SU-DHL-6 (cell line): ENCODE measurements at regions not wholly inside any gene's neighbourhood (a gene's known extent, or its start where the extent isn't known, plus 50 kb on each side); places are given as distances from the start of the nearest gene placed in this dataset.
"Not testable (repeated sequence)": the region's sequence is repeated elsewhere in the genome, so short reads cannot be mapped to it uniquely, and the experiment has no call there.

Experiments used
- EZH2phosphoT487 ChIP-seq: fragments of 200-600 bp; sonication (generic), shearing (Covaris generic); conservative IDR thresholded peaks from 2 replicates; pipeline ENCODE4 v1.6.1; 2018; ENCODE audit warnings: mild to moderate bottlenecking, antibody characterized with exemption, low read length, moderate library complexity, mixed read lengths
- TF ChIP-seq, protein P1 (sequence below): fragments of 200-600 bp; sonication (generic); IDR thresholded peaks from one replicate; pipeline ENCODE4 v1.5.1; 2017; ENCODE audit warnings: antibody characterized with exemption, mild to moderate bottlenecking, low read length, moderate library complexity; ENCODE audit not compliant: insufficient read depth, poor library complexity, severe bottlenecking

DNA sequence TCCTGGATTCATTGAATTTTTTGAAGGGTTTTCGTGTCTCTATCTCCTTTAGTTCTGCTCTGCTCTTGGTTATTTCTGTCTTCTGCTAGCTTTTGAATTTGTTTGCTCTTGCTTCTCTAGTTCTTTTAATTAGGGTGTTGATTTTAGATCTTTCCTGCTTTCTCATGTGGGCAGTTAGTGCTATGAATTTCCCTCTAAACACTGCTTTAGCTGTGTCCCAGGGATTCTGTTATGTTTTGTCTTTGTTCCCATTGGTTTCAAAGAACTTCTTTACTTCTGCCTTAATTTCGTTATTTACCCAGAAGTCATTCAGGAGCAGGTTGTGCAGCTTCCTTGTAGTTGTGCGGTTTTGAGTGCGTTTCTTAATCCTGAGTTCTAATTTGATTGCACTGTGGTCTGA, 220.1 kb downstream of the UTRN start:
- TF ChIP-seq, protein P1, sequence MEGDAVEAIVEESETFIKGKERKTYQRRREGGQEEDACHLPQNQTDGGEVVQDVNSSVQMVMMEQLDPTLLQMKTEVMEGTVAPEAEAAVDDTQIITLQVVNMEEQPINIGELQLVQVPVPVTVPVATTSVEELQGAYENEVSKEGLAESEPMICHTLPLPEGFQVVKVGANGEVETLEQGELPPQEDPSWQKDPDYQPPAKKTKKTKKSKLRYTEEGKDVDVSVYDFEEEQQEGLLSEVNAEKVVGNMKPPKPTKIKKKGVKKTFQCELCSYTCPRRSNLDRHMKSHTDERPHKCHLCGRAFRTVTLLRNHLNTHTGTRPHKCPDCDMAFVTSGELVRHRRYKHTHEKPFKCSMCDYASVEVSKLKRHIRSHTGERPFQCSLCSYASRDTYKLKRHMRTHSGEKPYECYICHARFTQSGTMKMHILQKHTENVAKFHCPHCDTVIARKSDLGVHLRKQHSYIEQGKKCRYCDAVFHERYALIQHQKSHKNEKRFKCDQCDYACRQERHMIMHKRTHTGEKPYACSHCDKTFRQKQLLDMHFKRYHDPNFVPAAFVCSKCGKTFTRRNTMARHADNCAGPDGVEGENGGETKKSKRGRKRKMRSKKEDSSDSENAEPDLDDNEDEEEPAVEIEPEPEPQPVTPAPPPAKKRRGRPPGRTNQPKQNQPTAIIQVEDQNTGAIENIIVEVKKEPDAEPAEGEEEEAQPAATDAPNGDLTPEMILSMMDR = not testable (repeated sequence)
- TF ChIP-seq EZH2phosphoT487 = not testable (repeated sequence)
